CD4-positive, alpha-beta T cell (primary cell): ENCODE measurements at regions not wholly inside any gene's neighbourhood (a gene's known extent, or its start where the extent isn't known, plus 50 kb on each side); places are given as distances from the start of the nearest gene placed in this dataset.

ENCODE experiments used
- ATAC-seq: fragments of 200-7000 bp; cut with Tn5 transposase; one replicate; pipeline ENCODE4 v1.10.0; 2022; ENCODE audit warnings: mild to moderate bottlenecking; ENCODE audit not compliant: poor library complexity
- CTCF ChIA-PET: fragments of 350-600 bp; sonication (Branson Sonifier 250); formaldehyde crosslinking; loops from one replicate; lab custom pipeline; 2021; ENCODE audit warnings: antibody characterized with exemption, inconsistent platforms; lab: Charles Lee
- POLR2A ChIA-PET: fragments of 350-600 bp; sonication (Branson Sonifier 250); formaldehyde crosslinking; loops from one replicate; lab custom pipeline; 2021; ENCODE audit warnings: antibody characterized with exemption, inconsistent platforms; lab: Charles Lee
- DNase-seq, 14 experiments: peaks; one replicate each; pipeline ENCODE4 v3.0.0-alpha.2; 2013 to 2020; ENCODE audit warnings: mixed read lengths in 2 of 14
- H3K27ac ChIP-seq, 2 donors: one replicate each; pipeline versions ENCODE4 v1.5.1 to v1.7.0; 2013; ENCODE audit warnings: low read length in 2 of 2, low read depth in 1 of 2, mild to moderate bottlenecking in 1 of 2
- H3K27me3 ChIP-seq, 2 experiments: 1 replicate in 1 of 2; 2 replicates in 1 of 2; pipeline versions ENCODE4 v1.6.1 to v1.7.0; 2013; ENCODE audit warnings: low read length in 2 of 2, control low read depth in 1 of 2, mild to moderate bottlenecking in 1 of 2, moderate library complexity in 1 of 2; ENCODE audit not compliant: insufficient read depth in 2 of 2, control insufficient read depth in 1 of 2
- H3K36me3 ChIP-seq: one replicate; pipeline ENCODE4 v1.6.1; 2013; ENCODE audit warnings: low read length, control low read depth; ENCODE audit not compliant: insufficient read depth
- H3K4me1 ChIP-seq: one replicate; pipeline ENCODE4 v1.6.1; 2013; ENCODE audit warnings: low read length, control low read depth; ENCODE audit not compliant: insufficient read depth
- H3K4me3 ChIP-seq: one replicate; pipeline ENCODE4 v1.5.1; 2013; ENCODE audit warnings: mild to moderate bottlenecking, low read length, moderate library complexity
- H3K9me3 ChIP-seq, 2 experiments: 1 replicate in 1 of 2; 2 replicates in 1 of 2; pipeline versions ENCODE4 v1.6.1 to v1.7.0; 2013; ENCODE audit warnings: low read length in 2 of 2, mild to moderate bottlenecking in 2 of 2, control low read depth in 1 of 2, moderate library complexity in 1 of 2; ENCODE audit not compliant: control insufficient read depth in 1 of 2, insufficient read depth in 1 of 2
- H3K27ac Mint-ChIP-seq: one replicate; pipeline ENCODE4 v1.8.0; 2020; ENCODE audit warnings: mixed read lengths
- H3K27me3 Mint-ChIP-seq: one replicate; pipeline ENCODE4 v1.8.0; 2021; ENCODE audit warnings: mixed read lengths
- H3K36me3 Mint-ChIP-seq: one replicate; pipeline ENCODE4 v1.8.0; 2021; ENCODE audit warnings: low read depth, mixed read lengths
- H3K4me1 Mint-ChIP-seq: one replicate; pipeline ENCODE4 v1.8.0; 2021; ENCODE audit warnings: low read depth, mixed read lengths
- H3K4me3 Mint-ChIP-seq: one replicate; pipeline ENCODE4 v1.8.0; 2020; ENCODE audit warnings: mild to moderate bottlenecking, mixed read lengths
- H3K9me3 Mint-ChIP-seq: one replicate; pipeline ENCODE4 v1.8.0; 2020; ENCODE audit warnings: mixed read lengths
- CTCF ChIP-seq: fragments of 200-600 bp; IDR thresholded peaks from one replicate; pipeline ENCODE4 v1.8.0; 2022; ENCODE audit warnings: antibody characterized with exemption, mild to moderate bottlenecking
- intact Hi-C, 2 experiments: fragments of 100-400 bp; cut with DNase I in 1 of 2; cut with micrococcal nuclease in 1 of 2; formaldehyde crosslinking; loops; one replicate each; pipeline versions ENCODE4 v1.15.1 to v1.9.0; 2023 to 2025; cut with DNase I, micrococcal nuclease

DNA sequence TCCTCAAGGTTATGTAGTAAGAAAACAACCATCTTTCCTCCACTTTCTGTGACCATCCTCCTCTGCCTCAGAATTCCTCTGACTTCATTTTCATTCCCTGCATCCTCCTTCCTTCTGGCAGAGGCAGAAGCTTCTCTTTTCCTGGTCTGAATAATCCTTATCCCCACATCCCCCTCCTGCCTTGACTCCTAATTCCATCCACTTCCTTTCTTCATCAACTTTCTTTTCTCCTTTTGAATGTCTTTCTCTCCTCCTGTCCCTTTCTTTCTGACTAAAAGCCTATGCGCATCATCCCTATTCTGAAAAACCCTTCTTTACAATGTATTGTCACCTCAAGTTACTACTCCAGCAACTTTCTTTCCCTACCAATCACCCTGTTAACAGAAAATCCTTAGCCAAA, 79.0 kb downstream of the CDO1 start:
- Mint-ChIP-seq H3K4me1 (no peaks in the 10 kb centered on the region), H3K27ac (no peak overlapping the region)
- intact Hi-C loops: no loop called here

GRCh38 chr5:115736690-115737005, 79.8 kb downstream of the CDO1 start:
- Mint-ChIP-seq H3K4me1 (no peaks in the 10 kb centered on the region), H3K4me3 (no peak overlapping the region), H3K9me3 (peaks cover 6% of the 10 kb centered on the region), H3K27me3 (peaks cover 45% of the 10 kb centered on the region), H3K27ac (no peak overlapping the region), H3K36me3 (no peaks in the 10 kb centered on the region)
- no peaks in the 10 kb centered on the region for H3K9me3 ChIP-seq
- ATAC-seq: no peak
- TF ChIP-seq CTCF: no peak
- ChIA-PET POLR2A (no interaction called here), CTCF (no interaction called here)
- peaks cover 0 to 5% of the 10 kb centered on the region in 2 experiments for H3K27me3 ChIP-seq
- H3K4me3 ChIP-seq: no peak overlapping the region
- no peaks in the 10 kb centered on the region for H3K36me3 ChIP-seq
- H3K4me1 ChIP-seq: no peaks in the 10 kb centered on the region
- no peak overlapping the region for H3K27ac ChIP-seq
- intact Hi-C loops: no loop called here
- DNase-seq: no peak

More for the DNA sequence above, 79.0 kb downstream of the CDO1 start:
- Mint-ChIP-seq H3K36me3 (no peaks in the 10 kb centered on the region), H3K4me3 (no peak overlapping the region), H3K27me3 (peaks cover 46% of the 10 kb centered on the region), H3K9me3 (peaks cover 9% of the 10 kb centered on the region)
- Histone ChIP-seq H3K4me1 (no peaks in the 10 kb centered on the region), H3K27ac (no peak overlapping the region), H3K36me3 (no peaks in the 10 kb centered on the region), H3K4me3 (no peak overlapping the region), H3K9me3 (no peaks in the 10 kb centered on the region), H3K27me3 (peaks cover 0 to 5% of the 10 kb centered on the region in 2 experiments)
- TF ChIP-seq CTCF: no peak
- ATAC-seq: no peak
- CTCF ChIA-PET: no interaction called here
- POLR2A ChIA-PET: no interaction called here
- DNase-seq: no peak

DNA sequence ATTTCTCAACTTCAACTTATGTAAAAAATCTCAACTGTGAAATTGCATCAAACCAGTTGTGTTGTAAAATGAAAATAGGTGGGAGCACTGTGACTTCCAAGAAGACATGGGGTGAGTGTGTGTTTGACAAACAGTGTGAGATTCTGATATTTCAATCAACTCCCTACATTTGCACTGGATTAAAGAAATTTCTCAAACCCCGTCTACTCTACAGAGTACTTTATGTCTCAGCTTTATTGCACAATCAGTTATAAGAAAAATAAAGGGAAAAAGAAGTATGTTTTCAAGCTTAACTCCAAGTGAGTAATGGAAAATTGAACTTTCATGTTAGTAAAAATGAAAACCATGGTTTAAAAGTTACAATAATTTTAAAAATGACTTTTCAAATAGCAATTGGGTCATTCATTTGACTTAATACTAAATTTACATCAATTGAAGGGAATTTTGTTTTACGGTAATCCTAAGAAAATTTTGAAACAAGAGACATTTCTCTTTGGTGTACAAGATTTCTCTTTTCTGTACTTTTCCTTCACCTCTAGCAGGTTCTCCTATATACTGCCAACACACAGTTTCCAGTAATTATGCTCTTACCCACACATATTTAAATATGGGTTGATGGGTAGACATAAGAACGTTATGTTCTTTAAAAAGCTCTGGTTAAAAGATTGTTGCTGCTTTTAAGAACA, 80.3 kb downstream of the CDO1 start:
- Histone ChIP-seq H3K36me3 (no peaks in the 10 kb centered on the region), H3K4me3 (no peak overlapping the region), H3K9me3 (no peaks in the 10 kb centered on the region), H3K27me3 (peaks cover 0 to 5% of the 10 kb centered on the region in 2 experiments), H3K4me1 (no peaks in the 10 kb centered on the region), H3K27ac (no peak overlapping the region)
- TF ChIP-seq CTCF: no peak
- H3K27me3 Mint-ChIP-seq: peaks cover 45% of the 10 kb centered on the region
- ATAC-seq (no peak), DNase-seq (no peak)
- CTCF ChIA-PET: no interaction called here
- no peaks in the 10 kb centered on the region for H3K4me1 Mint-ChIP-seq
- intact Hi-C loops: no loop called here
- H3K27ac Mint-ChIP-seq: no peak overlapping the region
- no peaks in the 10 kb centered on the region for H3K36me3 Mint-ChIP-seq
- peaks cover 6% of the 10 kb centered on the region for H3K9me3 Mint-ChIP-seq
- H3K4me3 Mint-ChIP-seq: no peak overlapping the region
- POLR2A ChIA-PET: no interaction called here
